WTC11 (cell line): ENCODE measurements at regions not wholly inside any gene's neighbourhood (a gene's known extent, or its start where the extent isn't known, plus 50 kb on each side); places are given as distances from the start of the nearest gene placed in this dataset.

Experiments
- ATAC-seq: fragments of 200-7000 bp; cut with Tn5 transposase; 2 replicates; pipeline ENCODE4 v1.10.0; 2021; ENCODE audit warnings: mild to moderate bottlenecking, moderate library complexity
- CTCF ChIA-PET: fragments of 300-600 bp; sonication (Branson Sonifier 250); formaldehyde crosslinking; loops from one replicate; lab custom pipeline; 2021; ENCODE audit warnings: antibody characterized with exemption; lab: Charles Lee
- POLR2A ChIA-PET: fragments of 350-600 bp; sonication (Branson Sonifier 250); formaldehyde crosslinking; loops from one replicate; lab custom pipeline; 2021; ENCODE audit warnings: antibody characterized with exemption; lab: Charles Lee
- DNase-seq: peaks from one replicate; pipeline ENCODE4 v3.0.0; 2021; ENCODE audit warnings: low spot score
- H3K27ac Mint-ChIP-seq: 2 replicates; pipeline ENCODE4 v1.8.0; 2021; ENCODE audit warnings: mixed read lengths
- H3K27me3 Mint-ChIP-seq: 2 replicates; pipeline ENCODE4 v1.8.0; 2021; ENCODE audit warnings: low read depth, mild to moderate bottlenecking, moderate library complexity, mixed read lengths
- H3K36me3 Mint-ChIP-seq: 2 replicates; pipeline ENCODE4 v1.8.0; 2021; ENCODE audit warnings: mixed read lengths
- H3K4me1 Mint-ChIP-seq: 2 replicates; pipeline ENCODE4 v1.8.0; 2022; ENCODE audit warnings: mixed read lengths
- H3K4me3 Mint-ChIP-seq: 2 replicates; pipeline ENCODE4 v1.8.0; 2021; ENCODE audit warnings: mild to moderate bottlenecking, moderate library complexity, mixed read lengths
- H3K9me3 Mint-ChIP-seq: 2 replicates; pipeline ENCODE4 v1.8.0; 2021; ENCODE audit warnings: mixed read lengths
- AFF4 ChIP-seq: sonication (generic); formaldehyde crosslinking; IDR thresholded peaks from 2 replicates; pipeline ENCODE4 v1.8.1; 2023; ENCODE audit warnings: mild to moderate bottlenecking, missing genetic modification reagents, borderline replicate concordance
- CREM ChIP-seq: sonication (generic); formaldehyde crosslinking; IDR thresholded peaks from 2 replicates; pipeline ENCODE4 v1.8.1; 2022; ENCODE audit warnings: mild to moderate bottlenecking, missing genetic modification reagents, moderate library complexity
- CTCF ChIP-seq: fragments of 200-600 bp; IDR thresholded peaks from 2 replicates; pipeline ENCODE4 v1.8.0; 2022; ENCODE audit warnings: antibody characterized with exemption
- E2F5 ChIP-seq: sonication (generic); formaldehyde crosslinking; IDR thresholded peaks from 2 replicates; pipeline ENCODE4 v1.8.1; 2022; ENCODE audit warnings: mild to moderate bottlenecking, moderate library complexity, missing genetic modification reagents
- EMX1 ChIP-seq: fragments of 250-450 bp; sonication (Bioruptor Pico); IDR thresholded peaks from 2 replicates; pipeline ENCODE4 v1.8.0; 2021; ENCODE audit warnings: mild to moderate bottlenecking
- ESRRA ChIP-seq: sonication (generic); formaldehyde crosslinking; IDR thresholded peaks from 2 replicates; pipeline ENCODE4 v1.8.1; 2022; ENCODE audit warnings: mild to moderate bottlenecking, missing genetic modification reagents, borderline replicate concordance
- FOXP4 ChIP-seq: sonication (generic); formaldehyde crosslinking; IDR thresholded peaks from 2 replicates; pipeline ENCODE4 v1.8.0; 2022; ENCODE audit warnings: mild to moderate bottlenecking, missing genetic modification reagents
- HMGA2 ChIP-seq: fragments of 250-450 bp; sonication (Bioruptor Pico); IDR thresholded peaks from 2 replicates; pipeline ENCODE4 v1.4.0; 2021; ENCODE audit warnings: mild to moderate bottlenecking, moderate library complexity
- HMGXB4 ChIP-seq: sonication (generic); formaldehyde crosslinking; IDR thresholded peaks from 2 replicates; pipeline ENCODE4 v1.8.1; 2023; ENCODE audit warnings: mild to moderate bottlenecking, moderate library complexity, missing genetic modification reagents
- JUN ChIP-seq: sonication (generic); formaldehyde crosslinking; IDR thresholded peaks from 2 replicates; pipeline ENCODE4 v1.8.0; 2023; ENCODE audit warnings: mild to moderate bottlenecking, missing genetic modification reagents
- MXD4 ChIP-seq: fragments of 250-450 bp; sonication (Bioruptor Pico); IDR thresholded peaks from 2 replicates; pipeline ENCODE4 v1.8.0; 2021; ENCODE audit warnings: mild to moderate bottlenecking, moderate library complexity, borderline replicate concordance
- NR1H2 ChIP-seq: sonication (generic); formaldehyde crosslinking; IDR thresholded peaks from 2 replicates; pipeline ENCODE4 v1.9.0; 2021; ENCODE audit warnings: mild to moderate bottlenecking, moderate library complexity, missing genetic modification reagents
- RELA ChIP-seq: sonication (generic); formaldehyde crosslinking; IDR thresholded peaks from 2 replicates; pipeline ENCODE4 v1.8.1; 2022; ENCODE audit warnings: missing genetic modification reagents, mild to moderate bottlenecking, borderline replicate concordance
- SP1 ChIP-seq: sonication (generic); formaldehyde crosslinking; conservative IDR thresholded peaks from 2 replicates; pipeline ENCODE4 v1.8.1; 2022; ENCODE audit warnings: missing genetic modification reagents
- ZMAT4 ChIP-seq: fragments of 250-450 bp; sonication (Bioruptor Pico); IDR thresholded peaks from 2 replicates; pipeline ENCODE4 v1.9.0; 2021; ENCODE audit warnings: mild to moderate bottlenecking
- ZNF416 ChIP-seq: fragments of 250-450 bp; sonication (Bioruptor Pico); IDR thresholded peaks from 2 replicates; pipeline ENCODE4 v1.9.0; 2021; ENCODE audit warnings: mild to moderate bottlenecking, inconsistent platforms
- ZNF532 ChIP-seq: fragments of 250-450 bp; sonication (Bioruptor Pico); IDR thresholded peaks from 2 replicates; pipeline ENCODE4 v1.9.0; 2021; ENCODE audit warnings: mild to moderate bottlenecking, borderline replicate concordance

- ATAC-seq: no peak
- DNase-seq: no peak
- POLR2A ChIA-PET: no interaction called here
- H3K27me3 Mint-ChIP-seq: no peaks in the 10 kb centered on the region; the same call in 1 of the 2 replicates
- no peaks in the 10 kb centered on the region for H3K9me3 Mint-ChIP-seq
- no peak overlapping the region for H3K27ac Mint-ChIP-seq
- H3K4me1 Mint-ChIP-seq: peaks cover 13% of the 10 kb centered on the region
- CTCF ChIA-PET: no interaction called here
- H3K36me3 Mint-ChIP-seq: no peaks in the 10 kb centered on the region
- H3K4me3 Mint-ChIP-seq: no peak overlapping the region
- TF ChIP-seq NR1H2 (CRISPR knock-in tag) (no peak), ZNF416 (CRISPR knock-in tag) (no peak)
These were observed 221.2 kb downstream of the DMRT2 start for GRCh38 chr9:1271367-1271766.

- ATAC-seq: no peak
- Mint-ChIP-seq H3K36me3 (no peaks in the 10 kb centered on the region), H3K9me3 (no peaks in the 10 kb centered on the region), H3K4me3 (no peak overlapping the region), H3K27ac (no peak overlapping the region), H3K27me3 (no peaks in the 10 kb centered on the region; the same call in 1 of the 2 replicates), H3K4me1 (peaks cover 17% of the 10 kb centered on the region)
- no peak for DNase-seq
- ChIA-PET POLR2A (no interaction called here), CTCF (no interaction called here)
- no peak for TF ChIP-seq SP1
- no peak for TF ChIP-seq HMGA2 (CRISPR knock-in tag)
These were observed 221.6 kb downstream of the DMRT2 start for GRCh38 chr9:1271786-1272185.

GRCh38 chr9:1272488-1272887 lies 222.3 kb downstream of the DMRT2 start:
- ChIA-PET CTCF (no interaction called here), POLR2A (no interaction called here)
- no peaks in the 10 kb centered on the region for H3K9me3 Mint-ChIP-seq
- no peak overlapping the region for H3K4me3 Mint-ChIP-seq
- H3K27me3 Mint-ChIP-seq: no peaks in the 10 kb centered on the region
- DNase-seq (no peak), ATAC-seq (no peak)
- H3K36me3 Mint-ChIP-seq: no peaks in the 10 kb centered on the region
- no peak overlapping the region for H3K27ac Mint-ChIP-seq
- TF ChIP-seq ZNF532 (CRISPR knock-in tag) (no peak), AFF4 (CRISPR knock-in tag) (no peak), CTCF (no peak), ZMAT4 (CRISPR knock-in tag) (no peak), EMX1 (CRISPR knock-in tag) (no peak), HMGXB4 (CRISPR knock-in tag) (no peak), FOXP4 (CRISPR knock-in tag) (no peak), SP1 (no peak), ESRRA (CRISPR knock-in tag) (no peak), MXD4 (CRISPR knock-in tag) (no peak), RELA (CRISPR knock-in tag) (no peak), CREM (CRISPR knock-in tag) (no peak), JUN (CRISPR knock-in tag) (no peak), E2F5 (CRISPR knock-in tag) (no peak)
- peaks cover 17% of the 10 kb centered on the region for H3K4me1 Mint-ChIP-seq
